Neural crest cell (in vitro differentiated cells): ENCODE measurements at regions not wholly inside any gene's neighbourhood (a gene's known extent, or its start where the extent isn't known, plus 50 kb on each side); places are given as distances from the start of the nearest gene placed in this dataset.

Experiments
- DNase-seq: peaks from one replicate; pipeline ENCODE4 v3.0.0; 2021; ENCODE audit warnings: low read depth, mixed read lengths, low spot score
- H3K27ac Mint-ChIP-seq: one replicate; pipeline ENCODE4 v1.8.0; 2021; ENCODE audit warnings: mild to moderate bottlenecking, mixed read lengths; ENCODE audit not compliant: unreplicated experiment
- H3K27me3 Mint-ChIP-seq: 2 replicates; pipeline ENCODE4 v1.8.0; 2021; ENCODE audit warnings: low read depth, mild to moderate bottlenecking, mixed read lengths
- H3K36me3 Mint-ChIP-seq: 2 replicates; pipeline ENCODE4 v1.8.0; 2021; ENCODE audit warnings: low read depth, mild to moderate bottlenecking, mixed read lengths
- H3K4me1 Mint-ChIP-seq: 2 replicates; pipeline ENCODE4 v1.8.0; 2021; ENCODE audit warnings: mixed read lengths
- H3K4me3 Mint-ChIP-seq: one replicate; pipeline ENCODE4 v1.8.0; 2021; ENCODE audit warnings: mild to moderate bottlenecking, mixed read lengths
- H3K9me3 Mint-ChIP-seq: 2 replicates; pipeline ENCODE4 v1.8.0; 2021; ENCODE audit warnings: mixed read lengths
- CTCF ChIP-seq: fragments of 200-600 bp; sonication (generic); conservative IDR thresholded peaks from 2 replicates; pipeline ENCODE4 v1.5.0; 2021; ENCODE audit warnings: antibody characterized with exemption, mild to moderate bottlenecking

- Mint-ChIP-seq H3K27me3 (no peaks in the 10 kb centered on the region), H3K27ac (no peak overlapping the region), H3K4me1 (peaks cover 3% of the 10 kb centered on the region), H3K36me3 (no peaks in the 10 kb centered on the region), H3K9me3 (no peaks in the 10 kb centered on the region), H3K4me3 (no peak overlapping the region)
- no peak for DNase-seq
- TF ChIP-seq CTCF, result no peak
These were observed 97.4 kb downstream of the LLPH start for GRCh38 chr12:66033151-66033550.

DNA sequence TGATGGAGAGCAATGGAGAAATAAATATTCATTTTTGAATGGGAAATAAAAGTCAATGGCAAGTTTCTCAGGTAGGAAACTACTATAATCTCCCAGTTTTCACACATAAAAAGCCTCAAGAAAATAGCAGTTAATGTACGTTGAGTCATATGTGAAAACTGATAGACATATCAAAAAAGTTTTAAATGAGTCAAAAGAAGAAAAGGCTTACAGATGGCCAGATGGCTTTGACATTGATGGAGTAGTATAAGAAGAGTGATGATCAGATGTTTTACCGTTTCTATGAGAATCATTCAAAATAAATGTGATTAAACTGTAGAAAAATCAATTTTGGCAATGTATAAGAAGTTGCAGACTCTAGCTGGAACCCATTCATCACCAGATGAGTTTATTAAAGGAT, 97.8 kb downstream of the LLPH start:
- no peaks in the 10 kb centered on the region for H3K27me3 Mint-ChIP-seq
- DNase-seq, result no peak
- H3K4me1 Mint-ChIP-seq, result peaks cover 4% of the 10 kb centered on the region
- no peak overlapping the region for H3K4me3 Mint-ChIP-seq
- H3K27ac Mint-ChIP-seq, result no peak overlapping the region
- H3K9me3 Mint-ChIP-seq, result no peaks in the 10 kb centered on the region
- H3K36me3 Mint-ChIP-seq, result no peaks in the 10 kb centered on the region
- no peak for TF ChIP-seq CTCF

- no peaks in the 10 kb centered on the region for H3K36me3 Mint-ChIP-seq
- no peak for DNase-seq
- H3K27ac Mint-ChIP-seq, result no peak overlapping the region
- H3K4me3 Mint-ChIP-seq, result no peak overlapping the region
- no peaks in the 10 kb centered on the region for H3K27me3 Mint-ChIP-seq
- H3K4me1 Mint-ChIP-seq, result peaks cover 6% of the 10 kb centered on the region
- no peak for TF ChIP-seq CTCF
- H3K9me3 Mint-ChIP-seq, result no peaks in the 10 kb centered on the region
These were observed 100.3 kb downstream of the LLPH start for GRCh38 chr12:66030217-66030781.

- Mint-ChIP-seq H3K4me1 (peaks cover 5% of the 10 kb centered on the region), H3K27ac (no peak overlapping the region), H3K27me3 (no peaks in the 10 kb centered on the region), H3K4me3 (no peak overlapping the region), H3K9me3 (no peaks in the 10 kb centered on the region), H3K36me3 (no peaks in the 10 kb centered on the region)
- TF ChIP-seq CTCF, result no peak
- no peak for DNase-seq
These were observed 102.2 kb downstream of the LLPH start for GRCh38 chr12:66028390-66028789.

GRCh38 chr12:66025477-66025876, 105.1 kb downstream of the LLPH start:
- no peaks in the 10 kb centered on the region for H3K36me3 Mint-ChIP-seq
- TF ChIP-seq CTCF, result no peak
- no peaks in the 10 kb centered on the region for H3K27me3 Mint-ChIP-seq
- peaks cover 4% of the 10 kb centered on the region for H3K9me3 Mint-ChIP-seq
- no peak overlapping the region for H3K27ac Mint-ChIP-seq
- no peak for DNase-seq
- peaks cover 5% of the 10 kb centered on the region for H3K4me1 Mint-ChIP-seq
- H3K4me3 Mint-ChIP-seq, result no peak overlapping the region

DNA sequence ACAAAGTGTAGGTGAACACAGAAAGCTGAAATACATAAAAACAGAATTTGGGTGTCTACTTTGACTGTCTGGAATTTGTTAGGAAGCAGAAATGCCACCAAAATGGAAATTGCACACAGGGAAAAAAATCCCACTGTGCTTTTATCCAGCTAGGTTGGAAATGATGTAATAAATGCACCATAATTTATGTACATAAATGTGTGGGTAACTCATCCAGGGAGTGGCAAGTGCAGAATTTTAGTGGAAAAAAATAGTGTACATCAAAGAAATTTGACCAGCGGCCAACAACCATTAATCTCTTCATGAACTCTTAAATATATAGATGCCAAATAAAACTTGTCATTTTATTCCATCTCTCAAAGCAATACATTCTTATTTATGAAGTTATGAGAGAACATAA, 105.6 kb downstream of the LLPH start:
- no peak for TF ChIP-seq CTCF

More for the DNA sequence above, 105.6 kb downstream of the LLPH start:
- no peaks in the 10 kb centered on the region for H3K36me3 Mint-ChIP-seq
- H3K4me1 Mint-ChIP-seq, result peaks cover 5% of the 10 kb centered on the region
- H3K9me3 Mint-ChIP-seq, result peaks cover 4% of the 10 kb centered on the region
- H3K27ac Mint-ChIP-seq, result no peak overlapping the region
- no peak for DNase-seq
- H3K27me3 Mint-ChIP-seq, result no peaks in the 10 kb centered on the region
- H3K4me3 Mint-ChIP-seq, result no peak overlapping the region
